GM19035 (cell line): ENCODE measurements at regions not wholly inside any gene's neighbourhood (a gene's known extent, or its start where the extent isn't known, plus 50 kb on each side); places are given as distances from the start of the nearest gene placed in this dataset.

ENCODE experiments used
- ATAC-seq: cut with Tn5 transposase; IDR thresholded peaks from one replicate; pipeline ENCODE4 v1.9.1; 2021; ENCODE audit not compliant: unreplicated experiment

GRCh38 chr12:78683626-78684025 lies 180.9 kb upstream of the SYT1 start:
- no peak for ATAC-seq

- ATAC-seq, result no peak
These were observed 180.2 kb upstream of the SYT1 start for GRCh38 chr12:78684419-78684818.

- ATAC-seq, result no peak
These were observed 168.8 kb upstream of the SYT1 start for GRCh38 chr12:78695749-78696148.

- ATAC-seq, result no peak
These were observed 168.3 kb upstream of the SYT1 start for GRCh38 chr12:78696267-78696666.

DNA sequence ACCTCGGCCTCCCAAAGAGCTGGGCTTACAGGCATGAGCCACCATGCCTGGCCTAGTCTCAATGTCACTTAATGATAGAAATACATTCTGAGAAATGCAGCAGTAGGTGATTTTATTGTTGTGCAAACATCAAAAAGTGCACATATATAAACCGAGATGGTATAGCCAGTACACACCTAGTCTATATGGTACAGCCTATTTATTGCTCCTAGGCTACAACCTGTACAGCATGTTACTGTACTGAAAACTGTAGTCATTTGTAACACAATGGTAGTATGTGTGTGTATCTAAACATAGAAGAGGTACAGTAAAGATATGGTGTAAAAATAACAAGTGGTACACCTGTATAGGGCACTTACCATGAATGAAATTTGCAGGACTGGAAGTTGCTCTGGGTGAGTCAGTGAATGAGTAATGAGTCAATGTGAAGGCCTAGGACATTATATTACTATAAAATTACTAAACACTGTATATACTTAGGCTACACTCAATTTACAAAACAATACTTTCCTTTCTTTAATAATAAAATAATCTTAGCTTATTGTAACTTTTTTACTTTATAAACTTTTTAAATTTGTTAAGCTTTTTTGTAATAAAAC lies 166.7 kb upstream of the SYT1 start:
- no peak for ATAC-seq

DNA sequence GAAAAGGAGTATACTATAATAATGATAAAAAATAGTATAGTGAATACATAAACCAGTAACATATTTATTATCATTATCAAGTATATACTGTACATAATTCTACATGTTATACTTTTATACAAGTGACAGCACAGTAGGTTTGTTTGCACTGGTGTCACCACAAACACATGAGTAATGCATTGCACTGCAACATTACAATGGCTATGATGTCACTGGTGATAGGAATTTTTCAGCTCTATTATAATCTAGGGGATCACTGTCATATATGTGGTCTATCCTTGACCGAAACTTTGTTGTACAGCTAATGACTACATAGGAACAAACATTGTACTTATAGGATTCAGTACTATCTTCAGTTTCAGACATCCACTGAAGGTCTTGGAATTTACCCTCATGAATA lies 165.8 kb upstream of the SYT1 start:
- no peak for ATAC-seq

DNA sequence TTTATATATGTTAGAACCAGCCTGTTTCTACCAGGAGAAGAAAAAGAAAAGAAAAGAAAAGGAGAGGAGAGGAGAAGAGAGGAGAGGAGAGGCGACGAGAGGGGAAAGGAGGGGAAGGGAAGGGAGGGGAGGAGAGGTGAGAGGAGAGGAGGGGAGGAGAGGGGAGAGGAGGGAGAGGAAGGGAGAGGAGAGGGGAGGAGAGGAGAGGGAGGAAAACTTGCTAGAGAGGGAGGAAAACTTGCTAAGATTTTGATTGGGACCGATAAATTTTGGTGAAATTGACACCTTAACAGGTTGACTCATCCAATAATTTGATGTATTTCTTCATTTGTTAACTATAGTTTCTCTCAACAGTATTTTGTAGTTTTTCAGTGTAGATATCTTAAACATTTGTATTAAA lies 164.0 kb upstream of the SYT1 start:
- no peak for ATAC-seq

GRCh38 chr12:78703820-78704525 lies 160.6 kb upstream of the SYT1 start:
- no peak for ATAC-seq

GRCh38 chr12:78711954-78712353 lies 152.6 kb upstream of the SYT1 start:
- ATAC-seq, result no peak

DNA sequence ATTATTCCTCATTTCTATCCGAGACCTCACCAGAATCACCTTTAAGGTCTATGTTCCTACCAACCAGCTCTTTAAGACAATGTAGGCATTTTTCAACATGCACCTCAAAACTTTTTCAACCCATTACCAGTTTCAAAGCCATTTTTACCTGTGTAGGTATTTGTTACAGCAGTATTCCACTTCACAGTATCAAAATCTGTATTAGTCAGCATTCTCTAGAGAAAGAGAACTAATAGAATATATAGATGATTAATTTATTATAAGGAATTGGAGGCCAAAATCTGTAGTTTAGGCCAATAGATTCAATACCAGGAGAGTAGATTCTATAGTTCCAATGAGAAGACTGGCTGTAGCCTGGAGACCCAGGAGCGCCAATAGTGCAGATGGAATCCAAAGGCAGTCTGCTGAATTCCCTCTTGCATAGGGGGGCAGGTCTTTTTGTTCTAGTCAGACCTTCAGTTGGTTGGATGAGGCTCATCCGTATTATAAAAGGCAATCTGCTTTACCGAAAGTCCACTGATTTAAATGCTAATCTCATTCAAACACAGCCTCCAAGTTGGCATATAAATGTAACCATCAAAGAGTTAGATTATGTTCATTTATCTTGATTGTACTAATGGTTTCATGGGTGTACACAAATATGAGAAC lies 151.6 kb upstream of the SYT1 start:
- ATAC-seq, result no peak

GRCh38 chr12:78719721-78720120 lies 144.9 kb upstream of the SYT1 start:
- ATAC-seq, result no peak

DNA sequence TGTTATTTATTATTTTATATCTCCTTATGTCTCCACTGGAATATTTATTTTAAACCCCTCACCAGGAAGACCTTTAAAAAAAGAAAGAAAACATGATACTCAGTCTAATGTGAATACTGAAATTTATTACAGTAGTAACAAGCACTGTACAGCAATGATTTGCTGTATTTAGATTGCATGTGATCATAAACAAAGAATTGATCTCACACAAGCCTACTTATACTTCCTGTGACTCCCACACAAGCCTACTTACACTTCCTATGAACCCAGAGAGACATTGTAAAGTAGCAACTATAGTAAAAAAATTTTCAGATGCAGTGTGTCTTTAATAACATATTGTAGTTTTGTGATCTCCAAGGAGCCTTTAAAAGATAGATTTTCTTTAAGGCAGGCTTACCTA lies 142.7 kb upstream of the SYT1 start:
- no peak for ATAC-seq

- no peak for ATAC-seq
These were observed 139.5 kb upstream of the SYT1 start for GRCh38 chr12:78725033-78725432.

GRCh38 chr12:78725951-78726580 lies 138.5 kb upstream of the SYT1 start:
- no peak for ATAC-seq

DNA sequence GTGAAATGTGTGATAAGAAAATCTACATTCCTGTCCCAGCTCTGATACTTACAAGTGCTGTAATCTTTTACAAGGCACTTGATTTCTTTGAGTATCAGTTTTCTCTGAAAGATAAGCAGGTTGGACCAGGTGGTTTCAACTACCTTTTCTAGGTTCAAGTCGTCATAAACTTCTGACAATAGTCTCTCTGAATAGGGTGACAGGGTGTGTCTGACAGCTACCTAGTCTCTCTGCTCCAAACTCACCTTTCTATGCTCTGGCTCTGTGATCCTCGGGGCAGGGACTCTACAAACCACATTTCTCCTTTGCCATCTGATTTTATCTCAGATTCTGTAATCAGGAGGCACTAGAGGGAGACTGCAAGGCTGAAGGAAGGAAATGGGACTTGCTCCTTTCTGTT lies 137.7 kb upstream of the SYT1 start:
- no peak for ATAC-seq

DNA sequence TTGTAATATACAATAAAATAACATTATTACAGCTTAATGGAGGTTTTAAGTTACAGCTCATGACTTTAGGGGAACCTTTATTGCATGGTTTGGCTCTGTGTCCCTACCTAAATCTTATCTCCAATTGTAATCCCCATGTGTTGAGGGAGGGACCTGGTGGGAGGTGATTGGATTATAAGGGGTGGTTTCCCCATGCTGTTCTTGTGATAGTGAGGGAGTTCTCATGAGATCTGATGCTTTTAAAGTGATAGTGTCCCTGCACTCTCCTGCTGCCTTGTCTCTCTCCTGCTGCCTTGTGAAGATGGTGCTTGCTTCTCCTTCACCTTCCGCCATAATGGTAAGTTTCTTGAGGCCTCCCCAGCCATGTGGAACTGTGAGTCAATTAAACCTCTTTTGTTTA lies 132.1 kb upstream of the SYT1 start:
- ATAC-seq, result no peak

DNA sequence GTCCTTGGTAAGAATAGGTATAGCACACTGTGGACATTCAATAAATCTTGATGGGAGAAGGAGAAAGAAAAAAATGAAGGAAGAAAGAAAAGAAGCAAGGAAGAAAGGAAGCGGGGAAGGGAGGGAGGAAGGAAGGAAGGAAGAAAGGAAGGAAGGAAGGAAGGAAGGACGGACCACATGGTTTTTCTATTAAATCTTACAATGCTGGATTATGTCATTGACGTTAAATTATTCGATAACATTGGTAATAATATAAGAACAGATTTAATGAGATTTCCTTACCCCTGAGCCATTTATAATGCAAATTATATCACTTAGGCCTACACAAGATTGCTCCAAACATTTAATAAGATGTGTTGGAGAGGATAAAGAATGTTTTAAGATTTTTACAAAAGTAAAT lies 124.9 kb upstream of the SYT1 start:
- ATAC-seq, result no peak

GRCh38 chr12:78746001-78746400 lies 118.6 kb upstream of the SYT1 start:
- no peak for ATAC-seq

- ATAC-seq, result no peak
These were observed 111.5 kb upstream of the SYT1 start for GRCh38 chr12:78753058-78753457.

DNA sequence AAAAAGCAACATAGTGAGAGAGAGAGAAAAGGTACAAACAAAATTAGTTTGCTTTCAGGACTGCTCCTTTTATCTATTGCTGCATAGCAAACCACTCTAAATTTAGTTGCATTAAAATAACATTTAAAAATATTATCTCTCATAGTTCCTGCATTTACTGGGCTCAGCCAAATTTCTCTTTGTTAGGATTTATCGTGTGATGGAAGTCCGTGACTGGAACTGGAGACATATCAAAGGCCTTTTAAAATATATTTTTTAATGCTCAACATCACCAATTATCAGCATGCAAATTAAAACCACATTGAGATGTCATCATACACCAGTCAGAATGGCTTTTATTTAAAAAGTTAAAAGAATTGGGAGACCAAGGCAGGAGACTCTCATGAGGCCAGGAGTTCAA lies 107.6 kb upstream of the SYT1 start:
- no peak for ATAC-seq

DNA sequence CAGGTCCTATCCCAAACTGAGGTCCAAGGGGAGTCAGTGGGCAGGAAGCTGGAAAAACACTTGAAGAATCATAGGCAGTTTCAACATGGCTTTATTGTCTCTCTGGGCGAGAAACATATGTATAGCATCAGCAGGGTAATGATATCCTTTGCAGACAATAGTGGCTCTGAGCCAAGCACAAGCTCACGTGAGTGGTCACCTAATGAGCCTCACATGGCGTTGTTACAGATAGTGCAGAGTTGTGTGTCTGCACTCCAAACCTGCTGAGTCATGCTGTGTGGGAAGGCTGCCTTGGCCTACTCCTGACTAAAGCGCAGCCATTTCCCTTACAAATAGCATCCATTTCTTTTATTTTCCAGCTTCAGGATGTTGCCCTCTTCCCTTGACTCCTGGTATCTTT lies 105.2 kb upstream of the SYT1 start:
- no peak for ATAC-seq

- ATAC-seq, result no peak
These were observed 103.7 kb upstream of the SYT1 start for GRCh38 chr12:78760906-78761305.
